ENCODE measurements at regions not wholly inside any gene's neighbourhood (a gene's known extent, or its start where the extent isn't known, plus 50 kb on each side); places are given as distances from the start of the nearest gene placed in this dataset.

DNA sequence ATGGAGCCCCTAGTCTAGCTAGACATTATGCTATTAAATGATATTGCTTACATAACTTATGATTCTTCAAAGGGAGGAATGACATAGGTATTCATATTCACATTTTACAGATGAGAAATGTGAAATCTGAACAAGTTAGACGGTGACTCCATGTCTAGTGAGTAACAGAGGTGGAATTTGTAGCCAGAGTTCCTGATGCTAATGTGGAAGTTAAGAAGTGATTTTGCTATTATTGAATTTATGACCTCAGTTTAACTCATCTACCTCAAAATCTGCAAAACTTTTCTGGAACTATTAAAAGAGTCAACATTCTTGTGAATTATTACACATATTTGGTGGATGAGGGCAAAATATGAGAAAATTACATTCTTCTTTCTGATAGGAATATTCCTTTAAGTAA lies 347.6 kb upstream of the MMS22L start:
- no peaks in the 10 kb centered on the region for H3K9me3 ChIP-seq

DNA sequence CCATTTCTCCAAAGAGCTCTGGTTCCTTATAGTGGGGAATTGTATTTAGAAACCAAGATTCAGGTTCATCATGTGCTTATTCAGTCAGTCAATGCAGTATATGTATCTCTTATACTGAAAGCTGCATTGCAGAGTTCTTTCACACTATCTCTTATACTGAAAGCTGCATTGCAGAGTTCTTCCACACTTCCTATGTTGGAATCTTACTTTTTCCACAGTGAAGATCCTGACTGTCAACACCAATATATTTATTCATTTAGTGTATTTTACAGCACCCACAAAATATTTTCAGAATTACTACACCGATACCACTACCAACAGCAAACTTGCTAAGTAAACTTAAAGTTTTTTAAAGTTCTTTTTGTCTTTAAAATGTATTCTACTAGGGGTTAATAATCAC lies 349.3 kb upstream of the MMS22L start:
- intact Hi-C loops (cut with DNase I): no loop called here
- no peak overlapping the region for H3K27ac ChIP-seq
- H3K9me3 ChIP-seq: no peaks in the 10 kb centered on the region
- no peaks in the 10 kb centered on the region for H3K27me3 ChIP-seq
- no peak for DNase-seq (ENCODE audit: low spot score in 2 of 2)
- TF ChIP-seq, protein P1, sequence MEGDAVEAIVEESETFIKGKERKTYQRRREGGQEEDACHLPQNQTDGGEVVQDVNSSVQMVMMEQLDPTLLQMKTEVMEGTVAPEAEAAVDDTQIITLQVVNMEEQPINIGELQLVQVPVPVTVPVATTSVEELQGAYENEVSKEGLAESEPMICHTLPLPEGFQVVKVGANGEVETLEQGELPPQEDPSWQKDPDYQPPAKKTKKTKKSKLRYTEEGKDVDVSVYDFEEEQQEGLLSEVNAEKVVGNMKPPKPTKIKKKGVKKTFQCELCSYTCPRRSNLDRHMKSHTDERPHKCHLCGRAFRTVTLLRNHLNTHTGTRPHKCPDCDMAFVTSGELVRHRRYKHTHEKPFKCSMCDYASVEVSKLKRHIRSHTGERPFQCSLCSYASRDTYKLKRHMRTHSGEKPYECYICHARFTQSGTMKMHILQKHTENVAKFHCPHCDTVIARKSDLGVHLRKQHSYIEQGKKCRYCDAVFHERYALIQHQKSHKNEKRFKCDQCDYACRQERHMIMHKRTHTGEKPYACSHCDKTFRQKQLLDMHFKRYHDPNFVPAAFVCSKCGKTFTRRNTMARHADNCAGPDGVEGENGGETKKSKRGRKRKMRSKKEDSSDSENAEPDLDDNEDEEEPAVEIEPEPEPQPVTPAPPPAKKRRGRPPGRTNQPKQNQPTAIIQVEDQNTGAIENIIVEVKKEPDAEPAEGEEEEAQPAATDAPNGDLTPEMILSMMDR (IDR thresholded peaks at IDR 0.05): no peak
- H3K4me1 ChIP-seq: no peaks in the 10 kb centered on the region
- no peak overlapping the region for H3K4me3 ChIP-seq
- no peaks in the 10 kb centered on the region for H3K36me3 ChIP-seq

More for the DNA sequence above, 347.6 kb upstream of the MMS22L start:
- DNase-seq (ENCODE audit: low spot score in 2 of 2): no peak
- H3K36me3 ChIP-seq: no peaks in the 10 kb centered on the region
- intact Hi-C loops (cut with DNase I): no loop called here
- no peak overlapping the region for H3K4me3 ChIP-seq
- no peak overlapping the region for H3K27ac ChIP-seq
- H3K4me1 ChIP-seq: no peaks in the 10 kb centered on the region
- H3K27me3 ChIP-seq: no peaks in the 10 kb centered on the region
- TF ChIP-seq, protein P1 (IDR thresholded peaks at IDR 0.05): no peak

DNA sequence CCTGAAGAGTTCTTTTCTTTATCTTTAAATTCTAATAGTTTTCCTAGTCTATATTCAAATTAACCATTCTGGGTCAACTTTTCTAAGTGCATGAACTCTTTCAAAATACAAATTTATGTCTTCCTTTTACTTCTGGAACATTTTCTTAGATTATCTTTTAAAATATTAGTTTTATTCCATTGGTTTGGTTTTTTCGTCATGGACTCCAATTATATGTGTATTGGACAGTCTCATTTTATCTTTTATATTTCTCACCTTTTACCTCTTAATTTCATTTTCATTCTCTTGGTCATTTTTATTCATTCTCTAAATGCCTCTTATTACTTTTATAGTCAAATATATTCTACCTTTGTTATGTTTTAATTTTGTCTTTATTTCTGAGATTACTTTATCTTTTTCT lies 356.7 kb upstream of the MMS22L start:
- TF ChIP-seq, protein P1 (IDR thresholded peaks at IDR 0.05): no peak
- Histone ChIP-seq H3K9me3 (no peaks in the 10 kb centered on the region), H3K36me3 (no peaks in the 10 kb centered on the region), H3K27me3 (no peaks in the 10 kb centered on the region), H3K4me3 (no peak overlapping the region), H3K27ac (no peak overlapping the region), H3K4me1 (no peaks in the 10 kb centered on the region)
- DNase-seq (ENCODE audit: low spot score in 2 of 2): no peak
- intact Hi-C loops (cut with DNase I): no loop called here

DNA sequence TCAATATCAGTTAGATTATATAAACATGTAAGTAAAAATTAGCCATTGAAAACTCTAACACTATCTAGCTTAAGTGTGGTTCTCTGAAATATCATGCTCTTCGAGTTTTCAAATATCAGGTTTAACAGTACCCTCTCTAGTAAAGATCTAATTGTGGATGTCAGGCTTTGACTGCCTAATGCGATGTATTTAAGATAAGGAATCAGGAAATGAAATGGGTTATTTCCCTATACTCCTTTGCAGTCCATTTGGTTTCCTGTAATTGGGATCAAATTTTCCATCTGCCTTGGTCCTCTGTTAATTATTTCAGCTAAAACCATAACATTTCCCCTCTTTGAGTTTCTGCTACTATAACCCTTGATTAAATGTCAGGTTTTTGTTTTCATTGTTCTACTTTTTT lies 361.3 kb upstream of the MMS22L start:
- no peak overlapping the region for H3K27ac ChIP-seq
- H3K9me3 ChIP-seq: no peaks in the 10 kb centered on the region
- intact Hi-C loops (cut with DNase I): no loop called here
- H3K36me3 ChIP-seq: no peaks in the 10 kb centered on the region
- no peaks in the 10 kb centered on the region for H3K27me3 ChIP-seq
- no peak overlapping the region for H3K4me3 ChIP-seq
- TF ChIP-seq, protein P1 (IDR thresholded peaks at IDR 0.05): no peak
- no peaks in the 10 kb centered on the region for H3K4me1 ChIP-seq
- DNase-seq (ENCODE audit: low spot score in 2 of 2): no peak

DNA sequence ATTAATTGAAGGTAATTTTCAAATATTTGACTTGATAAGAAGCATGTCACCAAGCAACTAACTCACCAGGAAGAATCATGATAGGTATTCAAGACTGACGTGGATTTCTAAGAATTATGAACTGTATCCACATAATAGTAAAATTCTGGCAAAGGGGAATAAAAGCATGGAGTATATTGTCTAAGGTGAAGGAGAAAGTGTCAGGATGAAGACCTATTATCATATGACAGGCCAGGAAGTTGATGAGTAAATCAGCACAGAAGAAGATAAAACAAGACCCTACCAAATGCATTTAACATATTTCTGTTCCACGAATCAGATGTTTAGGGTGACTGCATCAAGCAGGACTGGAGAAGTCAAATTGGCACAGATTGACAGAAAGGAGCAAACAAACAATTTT lies 362.7 kb upstream of the MMS22L start:
- no peak for DNase-seq (ENCODE audit: low spot score in 2 of 2)
- Histone ChIP-seq H3K27me3 (no peaks in the 10 kb centered on the region), H3K4me3 (no peak overlapping the region), H3K36me3 (no peaks in the 10 kb centered on the region), H3K27ac (no peak overlapping the region), H3K4me1 (no peaks in the 10 kb centered on the region), H3K9me3 (no peaks in the 10 kb centered on the region)
- TF ChIP-seq, protein P1 (IDR thresholded peaks at IDR 0.05): no peak
- intact Hi-C loops (cut with DNase I): no loop called here

DNA sequence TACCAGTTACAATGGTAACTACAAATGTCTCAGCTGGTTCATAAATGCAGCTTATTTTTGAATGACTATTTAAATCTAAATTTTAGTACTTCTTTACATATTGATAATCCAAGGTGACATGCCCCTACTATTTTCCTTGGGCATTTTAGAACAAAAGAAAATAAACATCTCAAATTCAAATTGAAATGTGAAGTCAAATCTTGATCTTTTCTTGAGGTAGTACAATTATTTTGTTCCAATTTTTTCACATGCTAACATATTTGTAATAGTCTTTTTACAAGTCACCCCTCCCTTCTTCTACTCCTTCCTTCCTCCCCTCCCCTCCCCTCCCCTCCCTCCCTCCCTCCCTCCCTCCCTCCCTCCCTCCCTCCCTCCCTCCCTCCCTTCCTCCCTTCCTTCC lies 370.1 kb upstream of the MMS22L start:
- Histone ChIP-seq H3K36me3 (no peaks in the 10 kb centered on the region), H3K4me1 (no peaks in the 10 kb centered on the region), H3K9me3 (no peaks in the 10 kb centered on the region), H3K27ac (no peak overlapping the region), H3K27me3 (no peaks in the 10 kb centered on the region), H3K4me3 (no peak overlapping the region)
- intact Hi-C loops (cut with DNase I): no loop called here
- no peak for DNase-seq (ENCODE audit: low spot score in 2 of 2)
- TF ChIP-seq, protein P1 (IDR thresholded peaks at IDR 0.05): no peak
